ENCODE measurements at regions not wholly inside any gene's neighbourhood (a gene's known extent, or its start where the extent isn't known, plus 50 kb on each side); places are given as distances from the start of the nearest gene placed in this dataset.

DNA sequence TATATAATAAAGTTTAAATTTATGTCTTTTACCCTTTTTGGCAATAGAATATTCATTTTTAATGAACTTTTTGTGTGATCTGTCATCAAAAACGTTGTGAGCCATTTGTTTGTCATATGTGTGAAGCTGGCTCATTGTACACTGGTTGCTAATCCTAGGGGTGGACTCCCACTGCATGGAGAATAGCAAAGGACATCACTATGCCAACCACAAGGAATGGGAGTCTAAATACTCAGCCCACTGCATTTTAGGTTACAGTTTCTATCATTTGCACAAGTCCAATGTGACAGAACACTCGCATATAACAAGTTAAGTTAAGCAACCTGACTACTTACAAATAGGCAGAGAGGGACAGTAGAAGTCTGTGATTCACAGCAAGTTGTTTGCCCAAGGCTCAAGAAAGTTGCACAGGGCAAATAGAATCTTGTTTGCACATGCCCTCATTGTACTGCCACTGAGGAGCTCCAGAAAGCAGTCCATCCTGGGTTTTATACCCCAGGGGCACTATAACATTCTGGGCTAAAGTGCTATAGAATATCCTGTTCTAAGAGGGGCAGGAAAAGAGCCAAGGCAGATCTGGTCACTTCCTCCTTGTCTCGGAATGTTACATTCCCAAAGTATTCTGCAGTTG lies 545.9 kb upstream of the GCFC2 start:
- Mint-ChIP-seq H3K9me3 (peaks cover 0 to 4% (median 0%) of the 10 kb centered on the region in 7 donors), H3K36me3 (no peaks in the 10 kb centered on the region), H3K4me3 (no peak overlapping the region), H3K4me1 (no peaks in the 10 kb centered on the region), H3K27ac (no peak overlapping the region), H3K27me3 (ENCODE audit: low read depth in 3 of 3) (no peaks in the 10 kb centered on the region)
- Histone ChIP-seq H3K4me1 (ENCODE audit: control insufficient read depth in 1 of 2, insufficient read depth in 2 of 2, low read length in 2 of 2) (no peaks in the 10 kb centered on the region), H3K27ac (ENCODE audit: low read depth in 1 of 2, low read length in 2 of 2) (no peak overlapping the region), H3K79me2 (ENCODE audit: insufficient read depth, low read length) (no peaks in the 10 kb centered on the region), H3K36me3 (replicated peaks in 1 of 2; ENCODE audit: control insufficient read depth in 1 of 2, insufficient read depth in 2 of 2, low read length in 2 of 2) (no peaks in the 10 kb centered on the region), H3K9ac (ENCODE audit: insufficient read depth, low read length, poor library complexity, severe bottlenecking) (no peak overlapping the region), H3K4me2 (replicated peaks; ENCODE audit: extremely low read depth, low read length, poor library complexity, severe bottlenecking) (no peak overlapping the region), H3K9me3 (replicated peaks in 1 of 2; ENCODE audit: control insufficient read depth in 1 of 2, insufficient read depth in 1 of 2, low read length in 2 of 2) (no peaks in the 10 kb centered on the region), H3K27me3 (ENCODE audit: control insufficient read depth in 2 of 2, insufficient read depth in 2 of 2, low read length in 2 of 2) (no peaks in the 10 kb centered on the region), H4K20me1 (ENCODE audit: insufficient read depth, low read length) (no peaks in the 10 kb centered on the region), H2AFZ (ENCODE audit: insufficient read depth, low read depth, low read length, poor library complexity, severe bottlenecking) (no peak overlapping the region), H3K4me3 (replicated peaks in 1 of 3; ENCODE audit: low read depth in 2 of 3, low read length in 3 of 3) (no peak overlapping the region)
- DNase-seq, result no peak
- TF ChIP-seq, protein P1, sequence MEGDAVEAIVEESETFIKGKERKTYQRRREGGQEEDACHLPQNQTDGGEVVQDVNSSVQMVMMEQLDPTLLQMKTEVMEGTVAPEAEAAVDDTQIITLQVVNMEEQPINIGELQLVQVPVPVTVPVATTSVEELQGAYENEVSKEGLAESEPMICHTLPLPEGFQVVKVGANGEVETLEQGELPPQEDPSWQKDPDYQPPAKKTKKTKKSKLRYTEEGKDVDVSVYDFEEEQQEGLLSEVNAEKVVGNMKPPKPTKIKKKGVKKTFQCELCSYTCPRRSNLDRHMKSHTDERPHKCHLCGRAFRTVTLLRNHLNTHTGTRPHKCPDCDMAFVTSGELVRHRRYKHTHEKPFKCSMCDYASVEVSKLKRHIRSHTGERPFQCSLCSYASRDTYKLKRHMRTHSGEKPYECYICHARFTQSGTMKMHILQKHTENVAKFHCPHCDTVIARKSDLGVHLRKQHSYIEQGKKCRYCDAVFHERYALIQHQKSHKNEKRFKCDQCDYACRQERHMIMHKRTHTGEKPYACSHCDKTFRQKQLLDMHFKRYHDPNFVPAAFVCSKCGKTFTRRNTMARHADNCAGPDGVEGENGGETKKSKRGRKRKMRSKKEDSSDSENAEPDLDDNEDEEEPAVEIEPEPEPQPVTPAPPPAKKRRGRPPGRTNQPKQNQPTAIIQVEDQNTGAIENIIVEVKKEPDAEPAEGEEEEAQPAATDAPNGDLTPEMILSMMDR (IDR thresholded peaks at IDR 0.05), result no peak
- WGBS (ENCODE audit: insufficient coverage), result no CpG with 5 or more reads among the region's 3 CpGs
- intact Hi-C loops (cut with micrococcal nuclease), result no loop called here

DNA sequence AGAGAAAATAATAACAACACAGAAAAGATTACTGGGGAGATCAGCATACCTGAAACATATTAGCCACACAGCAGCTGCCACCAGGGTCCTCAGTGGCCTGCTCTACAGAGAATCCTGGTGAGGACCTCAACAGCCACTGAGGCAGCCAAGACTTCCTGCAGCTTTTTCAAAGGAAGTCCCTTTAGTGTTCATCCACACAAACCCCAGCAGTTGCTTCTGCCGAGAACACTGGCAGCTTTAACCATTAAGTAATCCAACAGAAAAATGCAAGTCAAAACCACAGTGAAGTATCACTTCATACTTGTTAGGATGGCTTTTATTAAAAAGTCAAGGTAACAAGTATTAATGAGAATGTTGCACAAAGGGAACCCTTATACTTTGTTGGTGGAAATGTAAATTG lies 542.0 kb upstream of the GCFC2 start:
- no peak overlapping the region for H3K4me3 Mint-ChIP-seq
- H4K20me1 ChIP-seq (ENCODE audit: insufficient read depth, low read length), result no peaks in the 10 kb centered on the region
- no peaks in the 10 kb centered on the region for H3K36me3 Mint-ChIP-seq
- H3K27ac ChIP-seq (ENCODE audit: low read depth in 1 of 2, low read length in 2 of 2), result no peak overlapping the region
- no peaks in the 10 kb centered on the region for H3K4me1 ChIP-seq (ENCODE audit: control insufficient read depth in 1 of 2, insufficient read depth in 2 of 2, low read length in 2 of 2)
- peaks cover 0 to 7% (median 0%) of the 10 kb centered on the region in 7 donors for H3K9me3 Mint-ChIP-seq
- WGBS (ENCODE audit: insufficient coverage), result no CpG with 5 or more reads among the region's 1 CpG
- no peak overlapping the region for H2AFZ ChIP-seq (ENCODE audit: insufficient read depth, low read depth, low read length, poor library complexity, severe bottlenecking)
- intact Hi-C loops (cut with micrococcal nuclease), result no loop called here
- H3K9ac ChIP-seq (ENCODE audit: insufficient read depth, low read length, poor library complexity, severe bottlenecking), result no peak overlapping the region
- H3K27me3 Mint-ChIP-seq (ENCODE audit: low read depth in 3 of 3), result no peaks in the 10 kb centered on the region
- TF ChIP-seq, protein P1 (IDR thresholded peaks at IDR 0.05), result no peak
- no peak overlapping the region for H3K27ac Mint-ChIP-seq
- H3K79me2 ChIP-seq (ENCODE audit: insufficient read depth, low read length), result no peaks in the 10 kb centered on the region
- no peak overlapping the region for H3K4me2 ChIP-seq (replicated peaks; ENCODE audit: extremely low read depth, low read length, poor library complexity, severe bottlenecking)
- no peak for DNase-seq
- H3K9me3 ChIP-seq (replicated peaks in 1 of 2; ENCODE audit: control insufficient read depth in 1 of 2, insufficient read depth in 1 of 2, low read length in 2 of 2), result peaks cover 0 to 1% of the 10 kb centered on the region in 2 donors
- no peak overlapping the region for H3K4me3 ChIP-seq (replicated peaks in 1 of 3; ENCODE audit: low read depth in 2 of 3, low read length in 3 of 3)
- no peaks in the 10 kb centered on the region for H3K4me1 Mint-ChIP-seq
- H3K27me3 ChIP-seq (ENCODE audit: control insufficient read depth in 2 of 2, insufficient read depth in 2 of 2, low read length in 2 of 2), result no peaks in the 10 kb centered on the region
- no peaks in the 10 kb centered on the region for H3K36me3 ChIP-seq (replicated peaks in 1 of 2; ENCODE audit: control insufficient read depth in 1 of 2, insufficient read depth in 2 of 2, low read length in 2 of 2)
